GM23248 (cell line): ENCODE measurements at regions not wholly inside any gene's neighbourhood (a gene's known extent, or its start where the extent isn't known, plus 50 kb on each side); places are given as distances from the start of the nearest gene placed in this dataset.

Source experiments
- EZH2 ChIP-seq: fragments of 200-600 bp; sonication (generic); IDR thresholded peaks from 2 replicates; pipeline ENCODE4 v1.6.1; 2018; ENCODE audit warnings: antibody characterized with exemption, mild to moderate bottlenecking; ENCODE audit not compliant: insufficient read depth, poor library complexity, severe bottlenecking
- EZH2phosphoT487 ChIP-seq: fragments of 200-600 bp; sonication (generic); IDR thresholded peaks from 2 replicates; pipeline ENCODE4 v1.6.1; 2018; ENCODE audit warnings: antibody characterized with exemption, moderate library complexity, mild to moderate bottlenecking, low read depth; ENCODE audit not compliant: insufficient read depth

DNA sequence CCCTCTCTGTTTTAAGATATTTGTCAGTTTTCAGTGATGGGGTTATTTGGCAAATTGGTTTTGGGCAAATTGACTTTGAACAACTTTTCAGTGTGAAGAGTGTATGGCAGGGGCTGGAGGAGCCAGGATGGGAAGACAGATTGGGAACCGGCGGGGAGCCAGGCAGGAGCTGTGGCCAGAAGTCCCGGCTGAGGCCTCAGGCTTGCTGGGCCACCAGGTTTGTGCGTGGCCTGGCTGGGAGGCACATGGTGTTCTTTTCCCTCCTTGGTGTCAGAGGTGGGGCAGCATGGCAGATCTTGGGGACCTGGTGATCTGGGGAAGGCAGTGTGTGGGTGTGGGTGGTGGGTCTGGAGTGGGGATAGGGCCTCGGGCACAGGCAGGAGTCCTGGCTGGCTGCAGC, 61.1 kb downstream of the SLC25A47 start:
- no peak for TF ChIP-seq EZH2
- TF ChIP-seq EZH2phosphoT487, result no peak
